Inferior parietal cortex (tissue), 1 donor: ENCODE measurements at regions not wholly inside any gene's neighbourhood (a gene's known extent, or its start where the extent isn't known, plus 50 kb on each side); places are given as distances from the start of the nearest gene placed in this dataset.
A peak's percentile ranks its signal among the peaks of the same experiment; 100 is the strongest.
"Not testable (repeated sequence)": the region's sequence is repeated elsewhere in the genome, so short reads cannot be mapped to it uniquely, and the experiment has no call there.

Experiments
- DNase-seq: peaks from one replicate; pipeline ENCODE4 v3.0.0-alpha.2; 2016; ENCODE audit errors: extremely low spot score

- no peak for DNase-seq
These were observed 294.8 kb upstream of the G2E3 start for GRCh38 chr14:30264161-30264560.

DNA sequence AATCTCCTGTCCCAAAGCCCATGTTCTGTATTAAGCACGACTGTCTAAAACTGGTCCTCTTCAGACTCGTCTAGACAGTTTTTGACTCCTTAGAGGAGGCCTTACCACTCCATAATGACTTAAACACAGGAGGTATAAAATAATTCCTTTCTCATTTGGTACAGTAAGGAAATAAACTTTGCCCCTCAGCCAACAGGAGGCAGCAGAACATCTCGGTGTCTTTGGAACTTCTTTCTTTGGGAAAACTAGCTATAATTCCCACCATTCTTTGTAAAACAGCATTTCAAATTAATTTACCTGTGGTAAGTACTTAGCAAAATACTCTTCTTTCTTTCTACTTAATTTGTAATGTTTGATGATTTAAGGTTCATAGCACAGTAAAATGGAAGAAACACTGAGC lies 292.7 kb upstream of the G2E3 start:
- DNase-seq: no peak

DNA sequence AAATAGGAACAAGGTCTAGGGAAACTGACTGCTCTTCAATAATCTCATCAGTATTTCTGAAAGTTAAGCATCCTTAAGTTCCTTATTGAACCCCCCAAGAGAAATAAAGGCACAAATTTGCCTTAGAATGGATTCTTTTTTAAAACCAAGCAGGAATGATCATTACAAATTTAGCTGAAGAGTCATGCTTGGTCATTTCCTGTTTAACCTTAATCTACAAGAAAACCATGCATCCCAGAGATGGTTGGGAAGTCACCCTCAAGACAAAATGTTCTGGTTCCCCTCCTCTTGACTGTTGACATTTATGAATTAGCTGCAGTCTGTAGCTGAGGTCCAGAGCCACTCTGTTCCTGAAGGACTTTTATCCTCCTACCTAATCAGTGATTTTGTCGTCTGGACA lies 291.8 kb upstream of the G2E3 start:
- DNase-seq: no peak

- DNase-seq: peak; percentile 90
These were observed 288.5 kb upstream of the G2E3 start for GRCh38 chr14:30270200-30271161.

DNA sequence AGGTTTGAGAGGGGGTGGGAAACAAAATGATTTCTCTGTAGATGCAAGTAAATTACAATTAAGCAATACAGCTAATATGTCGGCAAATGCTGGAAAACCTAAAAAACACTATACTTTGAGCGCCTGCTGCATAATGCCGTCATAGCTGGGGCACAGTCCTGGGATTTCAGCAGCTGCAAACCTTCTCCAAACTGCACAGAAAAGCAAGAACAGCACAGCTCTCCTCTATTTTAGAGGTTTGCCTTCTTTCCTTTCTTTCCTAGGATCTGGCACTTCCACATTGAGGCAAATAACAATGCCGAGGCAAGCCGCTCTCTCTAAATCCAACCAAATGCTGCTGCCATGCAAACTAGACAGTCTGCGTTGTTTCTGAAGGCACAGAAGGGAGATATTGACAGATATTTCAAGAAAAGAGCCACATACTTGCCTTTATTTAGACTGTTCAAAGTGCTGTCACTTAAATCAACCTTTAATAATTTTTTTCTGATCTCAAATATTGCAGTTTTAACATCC lies 287.1 kb upstream of the G2E3 start:
- no peak for DNase-seq

- peak; percentile 34 for DNase-seq
These were observed 285.8 kb upstream of the G2E3 start for GRCh38 chr14:30272848-30273832.

DNA sequence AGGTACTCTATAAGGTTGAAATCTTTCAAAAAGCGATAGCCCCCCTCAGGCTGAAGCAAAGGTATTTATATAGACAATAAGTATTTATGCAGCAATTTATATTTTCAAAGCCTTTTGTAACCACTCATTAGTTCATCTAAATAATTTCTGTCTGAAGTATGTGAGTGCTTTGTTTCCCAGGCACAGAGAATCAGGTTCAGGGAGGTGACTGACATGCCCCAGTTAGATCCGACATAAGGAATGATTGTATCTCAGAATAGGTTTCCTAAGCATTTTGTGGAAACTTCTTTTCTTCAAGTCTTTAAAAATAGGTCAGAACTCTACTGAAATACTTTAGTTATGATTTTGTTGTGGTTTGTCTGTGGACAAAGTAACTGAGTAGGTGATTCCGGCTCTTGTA lies 283.4 kb upstream of the G2E3 start:
- DNase-seq: no peak

DNA sequence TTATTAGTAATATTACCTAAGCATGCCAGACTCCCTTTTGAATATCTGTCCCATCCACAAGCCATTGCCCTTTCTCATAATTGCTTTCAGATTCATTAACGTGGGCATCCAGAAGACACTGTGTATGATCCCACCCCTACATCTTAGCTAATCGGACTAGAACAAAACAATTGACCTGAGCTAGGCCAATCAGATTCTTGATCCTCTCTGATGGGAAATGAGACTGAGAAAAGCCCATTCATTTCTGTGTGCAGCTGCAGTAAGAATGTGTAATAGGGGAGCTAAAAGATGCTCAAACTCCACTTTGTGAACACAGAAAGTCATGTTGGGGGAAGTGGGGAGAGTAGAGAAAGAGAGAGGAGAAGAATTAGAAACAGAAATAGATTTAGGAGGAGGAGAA lies 281.7 kb upstream of the G2E3 start:
- DNase-seq: no peak

DNA sequence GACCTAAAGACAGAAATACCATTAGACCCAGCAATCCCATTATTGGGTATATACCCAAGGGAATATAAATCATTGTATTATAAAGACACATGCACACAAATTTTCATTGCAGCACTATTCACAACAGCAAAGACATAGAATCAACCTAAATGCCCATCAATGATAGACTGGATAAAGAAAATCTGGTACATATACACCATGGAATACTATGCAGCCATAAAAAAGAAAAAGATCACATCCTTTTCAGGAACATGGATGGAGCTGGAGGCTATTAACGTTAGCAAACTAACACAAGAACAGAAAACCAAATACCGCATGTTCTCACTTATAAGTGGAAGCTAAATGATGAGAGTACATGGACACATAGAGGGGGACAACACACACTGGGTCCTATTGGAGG lies 280.1 kb upstream of the G2E3 start:
- not testable (repeated sequence) for DNase-seq

GRCh38 chr14:30283822-30284446 lies 275.0 kb upstream of the G2E3 start:
- peak; percentile 56 for DNase-seq

DNA sequence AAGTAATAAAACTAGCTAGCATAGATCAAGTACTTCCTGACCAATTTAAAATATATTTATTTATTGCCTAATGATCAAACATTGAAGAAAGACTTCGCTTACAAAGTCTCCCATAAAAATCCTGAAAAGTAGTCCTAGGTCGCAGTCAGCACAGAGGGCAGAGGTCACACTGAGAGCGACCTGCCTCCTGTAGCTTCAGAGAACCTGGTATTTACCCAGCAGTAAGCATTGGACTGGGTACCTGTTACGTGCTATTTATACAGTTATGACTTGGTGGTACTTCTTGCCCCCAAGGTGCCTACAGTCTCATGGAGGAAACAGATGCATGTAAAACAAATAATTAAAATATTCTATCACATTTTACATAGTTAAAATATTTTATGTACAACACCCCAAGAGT lies 274.1 kb upstream of the G2E3 start:
- no peak for DNase-seq

DNA sequence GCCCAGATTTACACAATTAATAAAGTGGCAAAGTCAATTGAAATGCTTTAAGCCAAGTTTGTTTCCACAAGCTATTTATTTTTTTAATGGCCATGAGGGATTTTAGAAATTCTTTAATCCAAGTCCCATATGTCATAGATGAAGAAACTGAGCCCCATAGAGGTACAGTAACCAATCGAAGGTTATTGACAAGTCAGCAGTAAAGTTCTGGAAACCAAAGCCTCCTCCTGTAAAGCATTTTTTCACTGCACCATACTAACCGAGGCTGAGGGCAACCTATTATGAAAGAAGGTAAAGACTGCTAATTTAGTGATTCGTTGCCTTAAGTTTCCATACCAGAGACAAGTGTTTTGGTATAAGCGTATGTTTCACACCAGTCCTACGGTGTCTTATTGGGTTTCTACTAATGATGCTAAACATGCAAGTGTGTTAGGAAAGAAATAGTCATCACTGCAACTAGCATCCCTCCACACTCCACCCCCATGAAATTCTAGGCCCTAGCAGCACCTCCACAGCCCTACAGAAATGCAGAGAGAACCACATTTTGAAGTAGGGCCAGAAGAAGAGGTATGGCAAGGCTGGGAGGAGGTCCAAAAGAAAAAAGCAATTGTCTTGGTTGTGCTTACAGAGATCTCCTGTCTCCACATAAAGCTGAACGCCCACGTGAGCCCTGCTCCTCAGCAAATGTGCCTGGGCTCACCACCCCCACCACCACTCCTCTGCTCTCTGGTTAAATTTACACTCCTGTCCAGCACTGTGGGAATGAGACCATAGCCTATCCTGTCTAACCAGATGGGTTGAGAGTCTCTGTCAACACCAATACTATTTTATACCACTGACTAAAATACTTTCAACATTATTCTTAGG lies 271.1 kb upstream of the G2E3 start:
- DNase-seq: peak; percentile 50

- DNase-seq: no peak
These were observed 269.0 kb upstream of the G2E3 start for GRCh38 chr14:30290001-30290400.

DNA sequence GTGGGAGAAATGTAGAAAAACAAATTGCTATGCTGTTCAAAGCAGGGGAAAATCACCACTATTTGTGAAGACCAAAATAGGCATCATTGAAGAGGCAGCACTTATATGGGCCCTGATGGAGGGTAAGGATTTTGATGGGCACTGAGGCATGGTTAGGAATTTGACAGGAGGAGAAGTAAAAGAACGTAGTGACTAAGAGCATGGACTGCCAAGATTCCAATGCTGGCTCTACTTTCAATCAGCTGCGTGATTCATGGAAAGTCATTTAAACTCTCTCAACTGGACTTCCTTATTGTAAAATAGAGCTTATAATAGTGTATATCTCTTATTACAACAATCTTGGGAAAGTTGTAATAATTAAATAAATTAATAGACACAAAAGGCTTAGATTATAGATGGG lies 267.7 kb upstream of the G2E3 start:
- DNase-seq: no peak

DNA sequence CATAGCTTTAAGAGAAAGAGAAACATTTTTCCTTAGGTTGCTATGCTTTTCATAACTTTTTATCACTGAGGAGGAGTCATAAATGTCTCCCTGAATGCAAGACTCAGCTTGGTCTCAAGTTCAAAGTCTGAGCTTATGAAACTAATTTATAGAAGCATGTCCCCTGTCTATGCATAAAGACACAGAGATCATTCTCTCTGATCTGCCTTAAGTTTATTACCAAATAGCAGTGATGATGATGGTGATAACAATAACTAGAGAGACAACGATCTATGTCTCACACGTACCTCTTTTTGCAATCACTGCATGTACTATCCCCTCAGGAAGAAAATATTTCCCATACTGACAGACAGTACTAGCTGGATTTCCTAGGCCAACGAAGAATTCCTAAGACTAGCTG lies 266.4 kb upstream of the G2E3 start:
- no peak for DNase-seq

- no peak for DNase-seq
These were observed 263.0 kb upstream of the G2E3 start for GRCh38 chr14:30295980-30296379.

DNA sequence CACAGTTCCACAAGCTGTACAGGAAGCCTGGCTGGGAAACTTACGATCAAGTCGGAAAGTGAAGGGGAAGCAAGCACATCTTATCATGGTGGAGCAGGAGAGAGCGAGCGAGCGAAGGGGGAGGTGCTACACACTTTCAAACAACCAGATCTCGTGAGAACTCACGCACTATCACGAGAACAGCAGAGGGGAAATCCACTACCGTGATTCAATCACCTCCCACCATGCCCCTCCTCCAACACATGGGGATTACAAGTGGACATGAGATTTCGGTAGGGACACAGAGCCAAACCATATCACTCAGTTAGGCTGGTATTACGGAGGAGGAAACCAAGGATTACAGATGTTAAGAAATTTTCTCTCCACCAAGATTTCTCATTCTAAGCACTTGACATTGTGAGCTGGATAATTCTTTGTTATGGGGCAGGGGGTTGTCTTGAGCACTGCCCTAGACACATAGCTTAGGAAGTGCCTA lies 262.0 kb upstream of the G2E3 start:
- DNase-seq: no peak

DNA sequence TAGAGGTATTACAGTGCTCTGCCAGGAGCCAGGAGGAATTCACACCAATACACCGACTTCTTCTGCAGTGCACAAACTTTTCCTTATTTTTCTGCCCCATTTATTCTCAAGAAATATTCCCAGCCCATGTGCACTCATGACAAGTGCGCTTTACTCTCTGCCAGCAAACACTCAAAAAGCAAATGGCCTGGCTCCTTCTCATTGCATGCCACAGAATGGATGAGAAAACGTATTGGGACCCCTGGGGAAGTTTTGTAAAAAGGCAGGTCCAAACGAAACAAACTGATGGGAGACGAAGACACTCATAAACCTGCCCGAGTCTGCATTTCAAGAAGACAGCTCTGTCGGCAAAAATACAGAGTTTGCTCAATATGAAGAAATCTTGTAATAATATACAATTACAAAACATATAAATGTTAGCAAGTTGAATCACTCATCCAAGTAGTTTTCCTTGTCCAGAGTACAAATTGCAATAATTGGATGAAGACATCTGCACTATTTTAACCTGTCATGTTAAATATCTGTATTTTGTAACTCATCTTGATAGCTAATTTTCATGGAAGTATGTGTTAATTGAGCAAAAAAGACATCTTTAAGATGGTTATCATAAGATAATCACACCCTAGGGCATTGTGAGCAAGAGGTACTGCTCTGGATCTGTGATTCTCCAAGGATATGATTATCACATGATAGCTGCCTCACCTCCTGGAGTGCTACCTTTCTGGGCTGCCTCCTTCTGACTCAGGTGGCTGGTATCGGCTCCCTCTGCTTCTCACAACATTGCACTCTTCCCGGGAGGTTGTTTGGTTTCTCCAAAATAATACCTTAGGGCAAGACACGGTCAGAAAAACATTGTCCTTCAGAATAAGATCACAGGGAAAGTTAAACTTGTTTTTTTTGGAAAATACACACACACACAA lies 260.8 kb upstream of the G2E3 start:
- DNase-seq: no peak

DNA sequence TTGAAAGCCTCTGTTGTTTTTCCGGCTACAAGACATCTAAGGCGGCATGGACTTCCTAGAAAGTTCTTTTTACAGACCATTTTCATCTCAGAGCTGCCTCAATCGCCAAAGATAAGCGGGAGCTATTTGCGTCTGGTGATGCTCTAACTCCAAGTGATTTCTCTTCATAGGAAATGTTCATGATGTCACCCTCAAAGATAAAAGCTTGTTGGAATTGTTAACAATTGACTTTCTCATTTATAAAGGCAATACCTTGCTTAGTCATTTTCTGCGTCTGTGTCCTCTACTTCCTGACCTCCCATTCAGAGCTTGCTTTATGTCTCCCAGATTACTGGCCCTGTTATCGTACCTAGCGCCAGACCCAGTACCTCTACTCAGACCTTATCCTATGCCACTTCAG lies 259.0 kb upstream of the G2E3 start:
- DNase-seq: no peak

- DNase-seq: no peak
These were observed 255.6 kb upstream of the G2E3 start for GRCh38 chr14:30303350-30303749.
